ENCODE measurements at regions not wholly inside any gene's neighbourhood (a gene's known extent, or its start where the extent isn't known, plus 50 kb on each side); places are given as distances from the start of the nearest gene placed in this dataset.

DNA sequence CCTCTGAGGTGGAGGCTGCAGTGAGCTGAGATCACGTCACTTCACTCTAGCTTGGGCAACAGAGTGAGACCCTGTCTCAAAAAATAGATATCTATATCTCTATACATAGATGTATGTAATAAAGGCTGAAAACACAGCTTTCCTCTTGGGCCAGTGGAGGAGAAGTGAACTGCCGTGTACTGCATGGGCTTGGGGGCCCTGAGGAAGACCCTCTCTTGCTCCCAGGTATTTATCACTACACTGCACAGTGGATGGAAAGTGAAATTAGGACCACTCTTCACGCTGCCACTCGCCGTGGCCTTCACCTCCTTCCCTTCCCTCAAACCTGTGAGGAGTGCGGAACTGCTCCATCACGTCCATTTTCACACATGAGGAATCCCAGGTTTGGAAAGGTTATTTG, 68.8 kb upstream of the SIAH1 start:
- no peaks in the 10 kb centered on the region for H3K27me3 ChIP-seq (ENCODE audit: control insufficient read depth, insufficient read depth, low read length)
- no peaks in the 10 kb centered on the region for H3K9me3 ChIP-seq (ENCODE audit: control insufficient read depth, insufficient read depth, low read depth, low read length)
- in situ Hi-C loops (cut with HindIII; ENCODE audit: low pct_unique_long_range_greater_than_20kb, low sequenced_read_pairs) (no loop called here), intact Hi-C loops (cut with micrococcal nuclease; ENCODE audit: unreplicated experiment) (no loop called here)
- DNase-seq (ENCODE audit: low read depth, low spot score) = no peak
- no TSS peak for BruUV-seq (replicated peaks)
- H3K36me3 ChIP-seq (ENCODE audit: control insufficient read depth, insufficient read depth, low read length) = no peaks in the 10 kb centered on the region
- no peak overlapping the region for H3K4me3 ChIP-seq (ENCODE audit: low read depth in 2 of 2, low read length in 2 of 2)
- ChIA-PET POLR2A (interaction anchor here (0.6 kb wide), 2 partner anchors 24 to 1436 kb away, joined by 3 to 6 read pairs; no protein-coding TSS in a partner anchor), CTCF (no interaction called here)
- no peak overlapping the region for H3K27ac ChIP-seq (ENCODE audit: low read length)
- ATAC-seq = no peak
- H3K4me1 ChIP-seq (ENCODE audit: control insufficient read depth, insufficient read depth, low read length) = no peaks in the 10 kb centered on the region
- TF ChIP-seq, protein P1, sequence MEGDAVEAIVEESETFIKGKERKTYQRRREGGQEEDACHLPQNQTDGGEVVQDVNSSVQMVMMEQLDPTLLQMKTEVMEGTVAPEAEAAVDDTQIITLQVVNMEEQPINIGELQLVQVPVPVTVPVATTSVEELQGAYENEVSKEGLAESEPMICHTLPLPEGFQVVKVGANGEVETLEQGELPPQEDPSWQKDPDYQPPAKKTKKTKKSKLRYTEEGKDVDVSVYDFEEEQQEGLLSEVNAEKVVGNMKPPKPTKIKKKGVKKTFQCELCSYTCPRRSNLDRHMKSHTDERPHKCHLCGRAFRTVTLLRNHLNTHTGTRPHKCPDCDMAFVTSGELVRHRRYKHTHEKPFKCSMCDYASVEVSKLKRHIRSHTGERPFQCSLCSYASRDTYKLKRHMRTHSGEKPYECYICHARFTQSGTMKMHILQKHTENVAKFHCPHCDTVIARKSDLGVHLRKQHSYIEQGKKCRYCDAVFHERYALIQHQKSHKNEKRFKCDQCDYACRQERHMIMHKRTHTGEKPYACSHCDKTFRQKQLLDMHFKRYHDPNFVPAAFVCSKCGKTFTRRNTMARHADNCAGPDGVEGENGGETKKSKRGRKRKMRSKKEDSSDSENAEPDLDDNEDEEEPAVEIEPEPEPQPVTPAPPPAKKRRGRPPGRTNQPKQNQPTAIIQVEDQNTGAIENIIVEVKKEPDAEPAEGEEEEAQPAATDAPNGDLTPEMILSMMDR (IDR thresholded peaks at IDR 0.05) = no peak
- TF ChIP-seq POLR2AphosphoS5 (IDR thresholded peaks at IDR 0.05; ENCODE audit: low read depth, low read length) (no peak), SIN3A (IDR thresholded peaks at IDR 0.05; ENCODE audit: borderline replicate concordance, insufficient read depth, low read depth, low read length) (no peak), TCF7L2 (IDR thresholded peaks at IDR 0.05; ENCODE audit: low read depth, low read length) (no peak)
- TF ChIP-seq, protein P2, sequence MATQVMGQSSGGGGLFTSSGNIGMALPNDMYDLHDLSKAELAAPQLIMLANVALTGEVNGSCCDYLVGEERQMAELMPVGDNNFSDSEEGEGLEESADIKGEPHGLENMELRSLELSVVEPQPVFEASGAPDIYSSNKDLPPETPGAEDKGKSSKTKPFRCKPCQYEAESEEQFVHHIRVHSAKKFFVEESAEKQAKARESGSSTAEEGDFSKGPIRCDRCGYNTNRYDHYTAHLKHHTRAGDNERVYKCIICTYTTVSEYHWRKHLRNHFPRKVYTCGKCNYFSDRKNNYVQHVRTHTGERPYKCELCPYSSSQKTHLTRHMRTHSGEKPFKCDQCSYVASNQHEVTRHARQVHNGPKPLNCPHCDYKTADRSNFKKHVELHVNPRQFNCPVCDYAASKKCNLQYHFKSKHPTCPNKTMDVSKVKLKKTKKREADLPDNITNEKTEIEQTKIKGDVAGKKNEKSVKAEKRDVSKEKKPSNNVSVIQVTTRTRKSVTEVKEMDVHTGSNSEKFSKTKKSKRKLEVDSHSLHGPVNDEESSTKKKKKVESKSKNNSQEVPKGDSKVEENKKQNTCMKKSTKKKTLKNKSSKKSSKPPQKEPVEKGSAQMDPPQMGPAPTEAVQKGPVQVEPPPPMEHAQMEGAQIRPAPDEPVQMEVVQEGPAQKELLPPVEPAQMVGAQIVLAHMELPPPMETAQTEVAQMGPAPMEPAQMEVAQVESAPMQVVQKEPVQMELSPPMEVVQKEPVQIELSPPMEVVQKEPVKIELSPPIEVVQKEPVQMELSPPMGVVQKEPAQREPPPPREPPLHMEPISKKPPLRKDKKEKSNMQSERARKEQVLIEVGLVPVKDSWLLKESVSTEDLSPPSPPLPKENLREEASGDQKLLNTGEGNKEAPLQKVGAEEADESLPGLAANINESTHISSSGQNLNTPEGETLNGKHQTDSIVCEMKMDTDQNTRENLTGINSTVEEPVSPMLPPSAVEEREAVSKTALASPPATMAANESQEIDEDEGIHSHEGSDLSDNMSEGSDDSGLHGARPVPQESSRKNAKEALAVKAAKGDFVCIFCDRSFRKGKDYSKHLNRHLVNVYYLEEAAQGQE (IDR thresholded peaks at IDR 0.05; ENCODE audit: insufficient read depth in 1 of 2, low read depth in 2 of 2, low read length in 1 of 2) = no peak

DNA sequence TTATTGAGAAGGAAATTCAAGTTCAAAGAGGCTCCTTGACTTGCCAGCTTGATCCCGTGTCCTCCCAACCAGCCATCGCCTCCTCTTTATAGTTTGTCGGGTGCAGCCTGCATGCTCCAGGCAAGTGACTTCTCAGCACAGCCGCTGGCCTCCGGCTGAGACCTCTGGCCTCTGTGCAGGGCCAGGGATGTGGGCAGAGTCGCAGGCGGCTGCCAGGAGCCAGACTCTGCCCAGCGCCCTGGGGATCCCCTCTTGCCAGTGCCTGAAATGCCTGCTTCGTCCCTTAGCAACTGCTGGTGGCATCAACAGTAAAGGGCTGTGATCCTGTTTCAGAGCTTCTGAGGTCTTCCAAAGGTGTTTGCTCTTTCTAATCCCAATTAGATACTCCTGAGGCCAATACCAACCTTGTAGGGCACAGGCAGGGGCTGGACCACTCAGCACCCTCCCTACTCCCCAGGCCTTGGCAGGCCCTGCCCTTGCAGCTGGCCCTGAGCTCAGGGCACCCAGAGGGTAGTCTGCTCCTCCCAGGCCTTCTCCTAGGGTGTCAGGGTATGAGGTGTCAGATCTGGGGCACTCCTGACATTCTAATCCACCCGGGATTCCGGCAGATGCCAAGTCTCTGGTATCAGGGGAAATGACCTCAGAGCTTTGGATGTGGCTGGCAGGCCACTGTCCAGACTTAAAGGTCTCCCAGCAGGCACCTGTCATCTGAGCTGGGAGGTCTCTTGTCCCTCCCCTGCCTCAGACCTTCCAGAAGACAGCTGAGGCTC, 68.0 kb upstream of the SIAH1 start:
- ChIA-PET CTCF (no interaction called here), POLR2A (no interaction called here)
- in situ Hi-C loops (cut with HindIII; ENCODE audit: low pct_unique_long_range_greater_than_20kb, low sequenced_read_pairs) (no loop called here), intact Hi-C loops (cut with micrococcal nuclease; ENCODE audit: unreplicated experiment) (no loop called here)
- Histone ChIP-seq H3K4me3 (ENCODE audit: low read depth in 2 of 2, low read length in 2 of 2) (no peak overlapping the region), H3K27me3 (ENCODE audit: control insufficient read depth, insufficient read depth, low read length) (no peaks in the 10 kb centered on the region), H3K4me1 (ENCODE audit: control insufficient read depth, insufficient read depth, low read length) (no peaks in the 10 kb centered on the region), H3K9me3 (ENCODE audit: control insufficient read depth, insufficient read depth, low read depth, low read length) (no peaks in the 10 kb centered on the region), H3K36me3 (ENCODE audit: control insufficient read depth, insufficient read depth, low read length) (no peaks in the 10 kb centered on the region), H3K27ac (ENCODE audit: low read length) (no peak overlapping the region)
- no peak for ATAC-seq
- TF ChIP-seq TCF7L2 (IDR thresholded peaks at IDR 0.05; ENCODE audit: low read depth, low read length) = no peak
- TF ChIP-seq, protein P1 (IDR thresholded peaks at IDR 0.05) = no peak
- no peak for TF ChIP-seq POLR2AphosphoS5 (IDR thresholded peaks at IDR 0.05; ENCODE audit: low read depth, low read length)
- TF ChIP-seq, protein P2 (IDR thresholded peaks at IDR 0.05; ENCODE audit: insufficient read depth in 1 of 2, low read depth in 2 of 2, low read length in 1 of 2) = no peak
- no peak for TF ChIP-seq SIN3A (IDR thresholded peaks at IDR 0.05; ENCODE audit: borderline replicate concordance, insufficient read depth, low read depth, low read length)
- DNase-seq (ENCODE audit: low read depth, low spot score) = no peak
- no TSS peak for BruUV-seq (replicated peaks)

Data from Panc1 (cell line).